Glomerular visceral epithelial cell (primary cell): ENCODE measurements at regions not wholly inside any gene's neighbourhood (a gene's known extent, or its start where the extent isn't known, plus 50 kb on each side); places are given as distances from the start of the nearest gene placed in this dataset.

Experiments
- DNase-seq: peaks from one replicate; pipeline ENCODE4 v3.0.0-alpha.2; 2016; ENCODE audit errors: extremely low spot score

GRCh38 chr13:70662231-70662940, 554.1 kb upstream of the KLHL1 start:
- DNase-seq = no peak

DNA sequence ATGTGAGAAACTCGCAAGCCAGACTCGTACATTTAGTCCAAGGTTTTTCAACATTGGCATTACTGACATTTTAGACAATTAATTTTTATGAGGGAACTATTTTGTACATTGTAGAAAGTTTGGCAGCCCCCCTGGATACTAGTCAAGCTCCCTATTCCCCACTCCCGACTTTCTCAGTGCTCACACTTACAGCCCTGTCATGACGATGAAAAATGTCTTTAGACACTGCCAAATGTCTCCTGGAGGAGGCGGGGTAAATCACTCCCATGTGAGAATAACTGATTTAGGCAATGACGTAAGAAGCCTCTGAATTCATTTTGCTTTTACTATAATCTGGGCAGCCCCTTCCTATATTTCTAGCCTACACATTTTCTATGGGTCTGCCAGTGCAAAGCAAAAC, 535.8 kb upstream of the KLHL1 start:
- no peak for DNase-seq

DNA sequence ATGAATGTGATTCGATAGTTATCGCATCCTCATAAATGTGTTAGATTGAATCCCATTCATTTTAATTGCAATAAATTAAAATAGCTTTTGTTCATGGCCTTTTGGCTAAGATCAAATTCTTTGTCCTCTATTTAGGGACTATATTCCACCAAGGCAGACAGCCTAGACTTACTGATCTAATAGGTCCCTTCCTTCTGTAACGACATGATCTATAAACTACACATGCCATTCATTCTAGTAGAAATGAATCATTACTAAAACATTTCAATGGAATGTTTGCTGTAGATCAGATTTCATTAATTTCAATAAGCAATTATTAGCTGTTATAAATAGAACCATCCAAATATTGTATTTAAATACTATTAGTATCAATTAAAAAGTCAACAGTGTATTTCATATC, 526.6 kb upstream of the KLHL1 start:
- DNase-seq = no peak

- DNase-seq = no peak
These were observed 522.0 kb upstream of the KLHL1 start for GRCh38 chr13:70630247-70630646.

- peak; percentile 7 for DNase-seq
These were observed 515.0 kb upstream of the KLHL1 start for GRCh38 chr13:70623239-70623638.

GRCh38 chr13:70622796-70623195, 514.5 kb upstream of the KLHL1 start:
- DNase-seq = no peak

DNA sequence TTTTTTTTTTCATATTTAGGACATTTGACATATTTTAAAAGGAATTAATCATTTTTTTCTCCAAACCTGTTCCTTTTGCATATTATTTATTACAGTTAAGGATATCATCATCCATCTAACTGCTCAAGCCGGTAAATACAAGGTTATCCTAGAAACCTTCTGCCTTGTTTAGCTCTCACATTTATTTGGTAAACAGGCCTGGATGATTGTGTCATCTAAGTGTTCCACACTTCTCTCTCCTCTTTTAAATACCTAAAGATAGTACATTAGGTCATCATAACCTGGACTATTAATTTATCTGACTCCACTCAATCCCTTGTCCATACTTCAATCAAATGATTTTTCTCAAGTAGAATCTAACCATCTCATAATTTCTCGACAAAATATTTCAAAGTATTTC, 511.7 kb upstream of the KLHL1 start:
- DNase-seq = no peak

- DNase-seq = no peak
These were observed 508.6 kb upstream of the KLHL1 start for GRCh38 chr13:70616847-70617246.

GRCh38 chr13:70613295-70613694, 505.0 kb upstream of the KLHL1 start:
- DNase-seq = no peak

DNA sequence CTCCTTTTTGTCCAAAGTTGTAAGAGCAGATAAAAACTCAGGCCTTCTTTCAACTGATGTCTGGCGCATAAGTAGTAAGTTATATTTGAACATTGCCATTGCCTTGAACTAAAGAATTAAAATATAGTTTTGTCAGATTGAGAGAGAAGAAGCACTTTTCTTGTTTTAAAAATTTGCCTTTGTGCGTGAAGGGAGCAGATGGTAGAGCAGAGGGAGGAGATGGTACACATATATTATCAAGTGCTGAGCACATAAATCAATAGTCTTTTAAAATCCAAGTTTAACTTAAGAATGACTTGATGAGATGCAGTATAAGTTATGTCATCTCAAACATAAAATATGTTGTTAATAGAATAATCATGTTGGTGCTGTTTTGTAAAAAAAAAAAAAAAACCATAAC, 504.6 kb upstream of the KLHL1 start:
- no peak for DNase-seq

DNA sequence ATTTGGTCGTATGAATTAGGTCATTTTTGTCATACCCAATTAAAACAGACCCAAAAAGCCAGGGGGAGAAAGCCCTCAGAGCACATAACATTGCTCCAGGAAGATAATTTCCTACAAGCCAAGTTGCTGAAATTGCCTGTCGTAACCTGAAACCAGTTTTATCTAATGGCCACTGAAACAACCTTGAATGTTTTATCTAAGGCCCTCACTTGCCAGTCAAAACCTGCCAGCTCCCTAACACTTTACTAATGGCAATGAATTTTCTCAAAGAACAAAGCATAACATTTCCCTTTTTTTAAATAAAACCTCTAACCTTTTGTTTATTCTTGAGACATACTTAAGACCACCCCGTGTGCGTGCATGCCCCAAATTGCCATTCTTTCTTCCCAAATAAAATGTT, 496.2 kb upstream of the KLHL1 start:
- DNase-seq = no peak

- DNase-seq = no peak
These were observed 485.5 kb upstream of the KLHL1 start for GRCh38 chr13:70593716-70594115.

DNA sequence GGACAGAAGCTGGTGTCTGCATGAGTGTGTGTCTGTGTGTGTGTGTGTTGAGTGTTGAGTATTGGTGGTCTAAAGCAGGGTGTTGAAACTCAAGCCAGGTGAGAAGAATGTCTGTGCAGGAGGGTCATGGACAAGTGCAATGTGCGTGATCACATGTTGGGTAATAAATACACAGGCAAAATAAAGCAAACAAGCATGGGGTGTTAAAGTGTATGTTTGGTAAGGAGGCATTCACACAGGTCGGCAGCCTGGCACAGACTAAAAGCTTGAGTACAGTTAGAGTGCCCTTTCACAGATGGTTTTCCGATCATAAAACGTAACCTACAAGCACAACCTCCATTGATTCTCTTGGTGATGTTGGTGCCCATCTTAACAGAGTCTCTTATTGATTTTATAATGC, 476.9 kb upstream of the KLHL1 start:
- no peak for DNase-seq

DNA sequence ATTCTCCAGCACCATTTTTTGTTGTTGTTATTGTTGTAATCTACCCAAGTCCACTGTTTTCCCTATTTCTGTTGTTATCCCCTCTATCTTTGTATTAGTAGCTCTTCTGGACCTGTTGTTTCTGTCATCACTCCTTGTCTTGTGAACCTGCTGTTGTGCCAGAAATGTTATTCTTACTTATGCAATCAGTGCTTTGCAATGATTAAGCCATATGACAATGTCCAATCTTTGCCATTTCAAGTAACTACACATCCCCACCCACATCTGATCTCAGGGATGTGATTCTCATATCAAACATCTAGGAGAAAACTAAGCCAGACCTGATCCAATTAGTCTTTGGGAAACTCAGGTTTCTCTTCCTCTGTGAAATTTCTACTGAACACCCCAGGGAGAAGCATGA, 472.6 kb upstream of the KLHL1 start:
- no peak for DNase-seq

- DNase-seq = no peak
These were observed 471.7 kb upstream of the KLHL1 start for GRCh38 chr13:70579941-70580340.

DNA sequence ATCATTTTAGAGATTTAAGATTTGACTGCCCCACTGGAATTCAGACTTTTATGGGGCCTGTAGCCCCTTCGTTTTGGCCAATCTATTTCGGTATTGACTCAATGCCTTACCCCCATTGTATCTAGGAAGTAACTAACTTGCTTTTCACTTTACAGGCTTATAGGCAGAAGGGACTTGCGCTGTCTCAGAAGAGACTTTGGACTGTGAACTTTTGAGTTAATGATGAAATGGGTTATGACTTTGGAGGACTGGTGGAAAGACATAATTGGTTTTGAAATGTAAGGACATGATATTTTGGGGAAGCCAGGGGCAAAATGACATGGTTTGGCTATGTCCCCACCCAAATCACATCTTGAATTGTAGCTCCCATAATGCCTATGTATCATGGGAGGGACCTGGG, 463.0 kb upstream of the KLHL1 start:
- DNase-seq = no peak

DNA sequence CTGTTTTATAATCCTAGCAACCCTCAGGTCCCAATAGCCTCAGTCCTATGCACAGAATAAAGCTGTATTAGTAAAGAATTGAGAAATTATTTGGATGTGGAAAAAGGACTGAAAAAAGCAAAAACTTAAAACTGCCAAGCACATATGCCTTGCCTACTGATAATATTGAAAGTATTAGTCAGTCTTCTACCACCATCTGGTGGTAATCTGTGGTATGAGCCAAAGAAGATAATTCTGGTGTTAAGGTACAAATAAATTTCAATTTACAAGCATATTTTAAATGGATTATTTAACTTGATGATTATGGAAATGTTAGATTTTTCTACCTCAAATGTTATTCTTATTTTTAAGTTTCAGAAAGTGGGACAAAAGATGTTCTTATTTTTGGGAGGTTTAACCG, 460.3 kb upstream of the KLHL1 start:
- peak; percentile 58 for DNase-seq

DNA sequence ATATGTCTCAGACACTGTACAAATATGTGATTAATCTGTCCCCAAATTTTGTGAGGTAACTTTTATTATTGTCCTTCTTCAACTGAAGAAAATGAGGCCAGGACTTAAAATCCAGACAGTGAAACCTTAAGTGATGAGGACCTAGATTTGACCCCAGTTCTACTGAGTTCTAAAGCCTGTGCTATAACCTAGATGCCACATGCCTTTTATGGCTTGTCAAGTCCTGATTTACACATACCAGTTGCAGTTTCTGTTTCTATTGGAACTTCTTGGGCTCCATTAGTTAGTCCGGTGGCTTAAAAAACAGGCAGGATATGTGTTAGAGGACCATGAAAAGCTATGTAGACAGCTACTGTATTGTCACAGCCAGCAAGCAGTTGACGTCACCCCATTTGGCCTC, 436.5 kb upstream of the KLHL1 start:
- DNase-seq = no peak

GRCh38 chr13:70541451-70541850, 433.2 kb upstream of the KLHL1 start:
- no peak for DNase-seq

DNA sequence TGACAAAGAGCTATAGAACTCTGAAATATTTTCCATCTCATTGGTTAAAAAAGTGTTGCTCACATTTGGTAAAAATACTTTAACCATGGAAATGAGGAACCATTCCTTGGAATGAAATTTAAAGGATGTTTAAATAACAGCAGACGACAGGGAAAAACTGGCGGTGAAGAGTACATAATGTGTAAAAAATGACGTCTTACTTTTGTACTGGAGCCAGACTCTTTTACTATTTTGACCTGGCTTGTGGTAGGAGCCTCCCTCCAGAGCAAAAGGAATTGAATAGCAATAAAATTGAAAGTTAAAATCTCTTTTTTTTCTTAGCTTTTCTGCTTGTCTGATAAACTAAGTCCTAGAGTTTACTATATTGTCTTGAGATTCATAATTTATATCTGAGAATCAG, 426.2 kb upstream of the KLHL1 start:
- no peak for DNase-seq

GRCh38 chr13:70529652-70530051, 421.4 kb upstream of the KLHL1 start:
- no peak for DNase-seq

DNA sequence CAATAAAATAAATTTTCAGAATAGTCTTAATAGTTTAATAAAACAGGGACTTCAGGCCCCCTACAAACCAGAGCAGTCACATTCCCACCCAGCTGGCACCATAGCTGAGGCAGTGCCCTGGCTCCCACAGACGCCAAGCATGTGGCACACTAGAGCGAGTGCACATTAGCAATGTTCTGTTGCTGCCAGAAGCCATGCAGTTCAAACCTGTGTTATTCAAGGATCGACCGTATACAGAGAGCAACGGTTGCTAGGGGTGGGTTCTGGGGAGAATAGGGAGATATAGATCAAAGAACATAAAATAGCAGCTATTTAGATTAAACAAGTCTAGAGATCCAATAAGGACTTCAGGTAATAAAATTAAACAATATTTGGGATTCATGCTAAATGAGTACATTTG, 419.3 kb upstream of the KLHL1 start:
- no peak for DNase-seq

DNA sequence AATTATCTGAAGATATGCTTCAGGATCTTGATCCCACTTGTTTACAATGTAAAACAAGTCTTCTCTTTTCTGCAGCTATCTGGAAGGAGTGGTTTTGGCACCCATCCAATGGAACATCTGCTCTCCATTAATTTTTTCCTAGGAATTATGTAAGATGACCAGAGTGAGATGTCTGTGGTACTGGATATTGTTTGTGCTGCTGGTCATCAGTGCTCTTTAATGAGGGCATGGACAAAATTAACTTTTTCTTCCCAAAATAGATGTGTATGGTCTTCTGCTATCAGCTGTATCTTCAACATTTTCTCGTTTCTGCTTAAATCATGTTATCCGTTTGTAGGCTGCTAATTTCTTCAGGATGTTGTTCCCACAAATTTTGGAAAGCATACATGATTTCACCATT, 415.4 kb upstream of the KLHL1 start:
- peak; percentile 13 for DNase-seq

DNA sequence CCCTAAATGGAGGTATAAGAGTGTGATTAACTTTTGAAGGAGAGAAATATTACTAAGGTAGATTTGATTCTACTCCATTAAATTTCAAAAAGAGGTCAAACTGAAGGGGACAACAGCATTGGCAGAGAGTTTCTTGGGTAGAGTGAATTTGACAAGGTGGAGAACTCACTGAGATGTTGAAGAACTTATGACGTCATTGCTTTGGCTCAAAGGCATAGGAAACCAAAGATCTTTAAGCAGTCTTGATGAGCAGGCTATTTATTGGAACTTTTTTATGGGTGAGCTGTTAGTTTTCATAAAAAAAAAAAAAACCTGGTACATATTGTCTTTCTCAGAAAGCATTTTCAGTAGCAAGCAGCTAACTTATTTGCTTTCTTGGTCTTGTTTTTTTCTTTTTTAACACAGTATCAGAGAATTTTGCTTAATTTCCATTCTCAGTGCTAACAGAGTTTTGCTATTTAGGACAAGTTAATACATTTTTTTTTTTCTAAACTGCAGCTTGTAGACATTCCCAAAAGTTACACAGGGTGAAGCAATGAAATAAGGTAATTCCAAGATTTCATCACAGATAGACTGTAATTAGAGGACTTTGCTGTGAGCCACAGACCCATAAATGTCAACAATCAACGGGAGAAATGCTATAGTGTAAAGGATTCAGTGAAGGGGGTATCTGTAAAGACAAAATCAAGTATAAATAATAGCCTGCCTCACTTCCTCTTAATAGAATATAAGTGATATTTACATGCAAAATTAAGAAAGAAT, 412.2 kb upstream of the KLHL1 start:
- DNase-seq = no peak
